ENCODE measurements at regions not wholly inside any gene's neighbourhood (a gene's known extent, or its start where the extent isn't known, plus 50 kb on each side); places are given as distances from the start of the nearest gene placed in this dataset.

DNA sequence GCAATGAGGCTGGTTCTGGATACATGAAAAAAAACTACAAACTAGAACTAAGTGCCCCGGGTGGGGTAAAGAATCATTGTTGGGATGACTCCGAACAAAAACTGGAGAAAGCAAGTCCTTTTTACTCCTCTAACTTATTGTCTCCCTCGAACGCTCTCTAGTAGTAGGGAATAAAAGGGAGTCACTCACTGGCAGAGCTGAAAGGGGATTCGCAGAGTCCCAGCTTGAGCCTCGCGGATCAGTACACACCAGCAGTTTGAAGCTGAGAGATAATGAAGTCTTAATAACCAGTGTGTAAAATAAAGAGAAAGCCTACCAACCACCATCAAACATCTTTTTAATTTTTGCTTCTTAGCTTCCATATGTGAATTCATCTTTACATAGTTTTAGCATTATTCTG, 521.9 kb upstream of the ARX start:
- no peak overlapping the region for H3K4me3 ChIP-seq (ENCODE audit: low read depth, low read length, poor library complexity, severe bottlenecking)

DNA sequence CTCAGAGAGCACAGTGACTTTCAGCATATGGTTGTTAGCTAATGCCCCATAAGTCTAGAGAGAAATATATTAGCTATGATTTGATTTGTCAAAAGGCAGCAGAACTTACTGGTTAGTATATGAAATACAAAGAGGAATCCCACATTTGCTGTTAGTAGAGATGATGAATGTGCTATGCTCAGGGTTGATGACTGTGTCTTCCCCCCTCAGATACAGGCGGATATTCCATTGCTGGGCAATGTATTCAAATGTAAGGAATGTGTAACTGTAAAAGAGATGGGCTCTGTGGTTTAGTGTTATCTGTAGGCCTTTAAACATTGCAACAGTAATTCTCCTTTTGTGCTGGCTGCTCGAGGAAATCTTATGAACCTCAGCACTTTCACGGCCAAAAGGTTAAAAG, 528.9 kb upstream of the ARX start:
- POLR2A ChIA-PET (ENCODE audit: low non-redundant PET), result no interaction called here
- TF ChIP-seq EZH2 (IDR thresholded peaks at IDR 0.05; ENCODE audit: borderline replicate concordance, low read depth, low read length, poor library complexity, severe bottlenecking), result no peak
- TF ChIP-seq, protein P1, sequence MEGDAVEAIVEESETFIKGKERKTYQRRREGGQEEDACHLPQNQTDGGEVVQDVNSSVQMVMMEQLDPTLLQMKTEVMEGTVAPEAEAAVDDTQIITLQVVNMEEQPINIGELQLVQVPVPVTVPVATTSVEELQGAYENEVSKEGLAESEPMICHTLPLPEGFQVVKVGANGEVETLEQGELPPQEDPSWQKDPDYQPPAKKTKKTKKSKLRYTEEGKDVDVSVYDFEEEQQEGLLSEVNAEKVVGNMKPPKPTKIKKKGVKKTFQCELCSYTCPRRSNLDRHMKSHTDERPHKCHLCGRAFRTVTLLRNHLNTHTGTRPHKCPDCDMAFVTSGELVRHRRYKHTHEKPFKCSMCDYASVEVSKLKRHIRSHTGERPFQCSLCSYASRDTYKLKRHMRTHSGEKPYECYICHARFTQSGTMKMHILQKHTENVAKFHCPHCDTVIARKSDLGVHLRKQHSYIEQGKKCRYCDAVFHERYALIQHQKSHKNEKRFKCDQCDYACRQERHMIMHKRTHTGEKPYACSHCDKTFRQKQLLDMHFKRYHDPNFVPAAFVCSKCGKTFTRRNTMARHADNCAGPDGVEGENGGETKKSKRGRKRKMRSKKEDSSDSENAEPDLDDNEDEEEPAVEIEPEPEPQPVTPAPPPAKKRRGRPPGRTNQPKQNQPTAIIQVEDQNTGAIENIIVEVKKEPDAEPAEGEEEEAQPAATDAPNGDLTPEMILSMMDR (conservative IDR thresholded peaks at IDR 0.05; ENCODE audit: low read depth, low read length), result no peak
- Histone ChIP-seq H3K27ac (ENCODE audit: low read depth, low read length, poor library complexity, severe bottlenecking) (no peak overlapping the region), H3K4me3 (ENCODE audit: low read depth, low read length, poor library complexity, severe bottlenecking) (no peak overlapping the region), H3K9me3 (ENCODE audit: low read depth, low read length, poor library complexity, severe bottlenecking) (no peaks in the 10 kb centered on the region), H3K27me3 (replicated peaks; ENCODE audit: insufficient read depth, low read depth, low read length, poor library complexity) (peaks cover 9% of the 10 kb centered on the region), H3K4me1 (ENCODE audit: insufficient read depth, low read length, poor library complexity, severe bottlenecking) (no peaks in the 10 kb centered on the region), H3K36me3 (ENCODE audit: insufficient read depth, low read length, poor library complexity, severe bottlenecking) (no peaks in the 10 kb centered on the region)
- CTCF ChIA-PET, result no interaction called here
- no TSS peak for BruUV-seq (replicated peaks)
- intact Hi-C loops (cut with micrococcal nuclease; ENCODE audit: unreplicated experiment), result no loop called here
- no peak for DNase-seq (ENCODE audit: low spot score)

More for the DNA sequence above, 521.9 kb upstream of the ARX start:
- Histone ChIP-seq H3K27me3 (replicated peaks; ENCODE audit: insufficient read depth, low read depth, low read length, poor library complexity) (peaks cover 4% of the 10 kb centered on the region), H3K9me3 (ENCODE audit: low read depth, low read length, poor library complexity, severe bottlenecking) (no peaks in the 10 kb centered on the region), H3K27ac (ENCODE audit: low read depth, low read length, poor library complexity, severe bottlenecking) (no peak overlapping the region), H3K4me1 (ENCODE audit: insufficient read depth, low read length, poor library complexity, severe bottlenecking) (no peaks in the 10 kb centered on the region), H3K36me3 (ENCODE audit: insufficient read depth, low read length, poor library complexity, severe bottlenecking) (no peaks in the 10 kb centered on the region)
- intact Hi-C loops (cut with micrococcal nuclease; ENCODE audit: unreplicated experiment), result no loop called here
- DNase-seq (ENCODE audit: low spot score), result no peak
- ChIA-PET POLR2A (ENCODE audit: low non-redundant PET) (no interaction called here), CTCF (no interaction called here)
- TF ChIP-seq EZH2 (IDR thresholded peaks at IDR 0.05; ENCODE audit: borderline replicate concordance, low read depth, low read length, poor library complexity, severe bottlenecking), result no peak
- TF ChIP-seq, protein P1 (conservative IDR thresholded peaks at IDR 0.05; ENCODE audit: low read depth, low read length), result no peak
- BruUV-seq (replicated peaks), result no TSS peak

DNA sequence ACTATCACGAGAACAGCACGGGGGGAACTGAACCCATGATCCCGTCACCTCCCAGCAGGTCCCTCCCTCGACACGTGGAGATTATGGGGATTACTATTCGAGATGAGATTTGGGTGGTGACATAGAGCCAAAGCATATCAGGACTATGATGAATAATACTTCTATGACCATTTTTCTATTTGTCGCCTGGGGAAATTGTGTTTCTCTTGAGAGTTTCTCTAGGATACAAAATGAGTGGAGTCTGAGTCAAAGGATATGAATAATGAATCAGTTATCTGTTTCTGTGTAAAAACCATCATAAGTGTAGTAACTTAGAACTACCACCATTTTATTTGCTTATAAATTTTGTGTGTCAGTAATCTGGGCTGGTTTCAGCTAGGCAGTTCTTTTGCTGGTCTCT, 533.0 kb upstream of the ARX start:
- Histone ChIP-seq H3K36me3 (ENCODE audit: insufficient read depth, low read length, poor library complexity, severe bottlenecking) (no peaks in the 10 kb centered on the region), H3K4me1 (ENCODE audit: insufficient read depth, low read length, poor library complexity, severe bottlenecking) (no peaks in the 10 kb centered on the region), H3K4me3 (ENCODE audit: low read depth, low read length, poor library complexity, severe bottlenecking) (no peak overlapping the region), H3K27ac (ENCODE audit: low read depth, low read length, poor library complexity, severe bottlenecking) (no peak overlapping the region), H3K9me3 (ENCODE audit: low read depth, low read length, poor library complexity, severe bottlenecking) (no peaks in the 10 kb centered on the region), H3K27me3 (replicated peaks; ENCODE audit: insufficient read depth, low read depth, low read length, poor library complexity) (peaks cover 2% of the 10 kb centered on the region)
- no peak for TF ChIP-seq EZH2 (IDR thresholded peaks at IDR 0.05; ENCODE audit: borderline replicate concordance, low read depth, low read length, poor library complexity, severe bottlenecking)
- TF ChIP-seq, protein P1 (conservative IDR thresholded peaks at IDR 0.05; ENCODE audit: low read depth, low read length), result no peak
- ChIA-PET POLR2A (ENCODE audit: low non-redundant PET) (no interaction called here), CTCF (no interaction called here)
- BruUV-seq (replicated peaks), result no TSS peak
- no peak for DNase-seq (ENCODE audit: low spot score)
- intact Hi-C loops (cut with micrococcal nuclease; ENCODE audit: unreplicated experiment), result no loop called here
